ENCODE measurements at regions not wholly inside any gene's neighbourhood (a gene's known extent, or its start where the extent isn't known, plus 50 kb on each side); places are given as distances from the start of the nearest gene placed in this dataset.

DNA sequence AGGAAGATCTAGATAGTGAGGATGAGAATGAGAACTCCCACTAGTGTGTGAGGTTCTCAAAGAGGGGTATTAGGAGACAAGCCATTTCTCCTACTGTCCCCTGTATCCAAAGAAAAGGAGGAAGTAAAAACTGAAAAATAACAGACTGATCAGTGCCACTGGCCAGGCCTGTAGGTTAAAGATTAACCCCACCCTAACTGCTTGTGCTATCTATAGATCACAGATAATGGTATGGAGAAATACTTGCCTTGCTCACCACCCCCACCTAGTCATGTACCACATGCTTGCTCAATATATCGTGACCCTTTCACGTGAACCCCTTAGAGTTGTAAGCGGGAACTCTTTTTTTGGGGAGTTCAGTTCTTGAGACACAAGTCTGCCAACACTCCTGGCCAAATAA, 519.7 kb upstream of the FRG2C start:
- Histone ChIP-seq H3K36me3 (ENCODE audit: control insufficient read depth, insufficient read depth, low read length) (no peaks in the 10 kb centered on the region), H3K79me1 (ENCODE audit: low read depth in 1 of 2, low read length in 2 of 2) (no peaks in the 10 kb centered on the region), H3K9me3 (ENCODE audit: control insufficient read depth, insufficient read depth, low read length) (no peaks in the 10 kb centered on the region), H2AK9ac (replicated peaks; ENCODE audit: low read depth, low read length, poor library complexity) (no peak overlapping the region), H2BK15ac (ENCODE audit: low read depth, low read length) (no peak overlapping the region), H2AK5ac (ENCODE audit: low read depth, low read length) (no peak overlapping the region), H4K91ac (ENCODE audit: insufficient read depth, low read depth, low read length) (no peak overlapping the region), H2BK5ac (ENCODE audit: low read depth, low read length, poor library complexity, severe bottlenecking) (no peak overlapping the region), H3K18ac (ENCODE audit: low read depth, low read length) (no peak overlapping the region), H3K56ac (ENCODE audit: extremely low read depth, insufficient read depth, low read length) (no peak overlapping the region), H3K27me3 (ENCODE audit: control insufficient read depth, insufficient read depth, low read length) (no peaks in the 10 kb centered on the region), H3K23ac (ENCODE audit: low read depth, low read length) (no peak overlapping the region), H2BK20ac (ENCODE audit: low read depth, low read length) (no peak overlapping the region), H2AFZ (replicated peaks; ENCODE audit: low read length, poor library complexity) (no peak overlapping the region), H3K4me1 (ENCODE audit: control insufficient read depth, insufficient read depth, low read length) (no peaks in the 10 kb centered on the region), H4K20me1 (ENCODE audit: insufficient read depth, low read length) (no peaks in the 10 kb centered on the region), H3K4ac (ENCODE audit: low read depth, low read length) (no peak overlapping the region), H4K5ac (ENCODE audit: low read depth, low read length) (no peak overlapping the region), H3K9ac (ENCODE audit: low read depth, low read length) (no peak overlapping the region), H3K14ac (replicated peaks; ENCODE audit: low read depth, low read length) (no peak overlapping the region), H3K9me1 (ENCODE audit: insufficient read depth, low read length) (no peaks in the 10 kb centered on the region), H3K4me2 (ENCODE audit: low read depth, low read length) (no peak overlapping the region), H2BK120ac (ENCODE audit: low read depth, low read length) (no peak overlapping the region), H4K8ac (ENCODE audit: low read depth in 2 of 2, low read length in 2 of 2) (no peak overlapping the region), H3K27ac (ENCODE audit: insufficient read depth, low read length) (no peak overlapping the region), H3K4me3 (ENCODE audit: insufficient read depth, low read depth, low read length) (no peak overlapping the region)
- DNase-seq, result no peak
- in situ Hi-C loops (cut with MboI; ENCODE audit: low sequenced_read_pairs), result no loop called here
- intact Hi-C loops (cut with micrococcal nuclease), result no loop called here
- POLR2A ChIA-PET (ENCODE audit: unreplicated experiment), result no interaction called here
- BruUV-seq (replicated peaks), result no TSS peak
- TF ChIP-seq MXI1 (IDR thresholded peaks at IDR 0.05; ENCODE audit: borderline replicate concordance, low read depth, low read length), result no peak
- TF ChIP-seq CHD1 (IDR thresholded peaks at IDR 0.05; ENCODE audit: low read depth, low read length), result no peak
- no peak for TF ChIP-seq SMC3 (IDR thresholded peaks at IDR 0.05; ENCODE audit: low read depth, low read length)
- TF ChIP-seq, protein P1, sequence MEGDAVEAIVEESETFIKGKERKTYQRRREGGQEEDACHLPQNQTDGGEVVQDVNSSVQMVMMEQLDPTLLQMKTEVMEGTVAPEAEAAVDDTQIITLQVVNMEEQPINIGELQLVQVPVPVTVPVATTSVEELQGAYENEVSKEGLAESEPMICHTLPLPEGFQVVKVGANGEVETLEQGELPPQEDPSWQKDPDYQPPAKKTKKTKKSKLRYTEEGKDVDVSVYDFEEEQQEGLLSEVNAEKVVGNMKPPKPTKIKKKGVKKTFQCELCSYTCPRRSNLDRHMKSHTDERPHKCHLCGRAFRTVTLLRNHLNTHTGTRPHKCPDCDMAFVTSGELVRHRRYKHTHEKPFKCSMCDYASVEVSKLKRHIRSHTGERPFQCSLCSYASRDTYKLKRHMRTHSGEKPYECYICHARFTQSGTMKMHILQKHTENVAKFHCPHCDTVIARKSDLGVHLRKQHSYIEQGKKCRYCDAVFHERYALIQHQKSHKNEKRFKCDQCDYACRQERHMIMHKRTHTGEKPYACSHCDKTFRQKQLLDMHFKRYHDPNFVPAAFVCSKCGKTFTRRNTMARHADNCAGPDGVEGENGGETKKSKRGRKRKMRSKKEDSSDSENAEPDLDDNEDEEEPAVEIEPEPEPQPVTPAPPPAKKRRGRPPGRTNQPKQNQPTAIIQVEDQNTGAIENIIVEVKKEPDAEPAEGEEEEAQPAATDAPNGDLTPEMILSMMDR (conservative IDR thresholded peaks at IDR 0.05; ENCODE audit: low read depth, low read length), result no peak
- no peak for TF ChIP-seq CEBPB (IDR thresholded peaks at IDR 0.05; ENCODE audit: low read depth, low read length)
- TF ChIP-seq MAZ (IDR thresholded peaks at IDR 0.05; ENCODE audit: borderline replicate concordance, low read depth, low read length), result no peak
- no peak for TF ChIP-seq RAD21 (IDR thresholded peaks at IDR 0.05; ENCODE audit: low read length)
- TF ChIP-seq POLR2A (IDR thresholded peaks at IDR 0.05; ENCODE audit: low read depth, low read length), result no peak
- no peak for TF ChIP-seq RFX5 (IDR thresholded peaks at IDR 0.05; ENCODE audit: low read depth, low read length)
- TF ChIP-seq NFE2L2 (IDR thresholded peaks at IDR 0.05; ENCODE audit: low read depth, low read length), result no peak
- TF ChIP-seq, protein P2, sequence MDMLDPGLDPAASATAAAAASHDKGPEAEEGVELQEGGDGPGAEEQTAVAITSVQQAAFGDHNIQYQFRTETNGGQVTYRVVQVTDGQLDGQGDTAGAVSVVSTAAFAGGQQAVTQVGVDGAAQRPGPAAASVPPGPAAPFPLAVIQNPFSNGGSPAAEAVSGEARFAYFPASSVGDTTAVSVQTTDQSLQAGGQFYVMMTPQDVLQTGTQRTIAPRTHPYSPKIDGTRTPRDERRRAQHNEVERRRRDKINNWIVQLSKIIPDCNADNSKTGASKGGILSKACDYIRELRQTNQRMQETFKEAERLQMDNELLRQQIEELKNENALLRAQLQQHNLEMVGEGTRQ (IDR thresholded peaks at IDR 0.05; ENCODE audit: low read depth, low read length), result no peak
- TF ChIP-seq BHLHE40 (IDR thresholded peaks at IDR 0.05; ENCODE audit: low read depth, low read length), result no peak
- no peak for TF ChIP-seq ELK1 (IDR thresholded peaks at IDR 0.05; ENCODE audit: borderline replicate concordance, low read depth, low read length)
- no peak for TF ChIP-seq RCOR1 (IDR thresholded peaks at IDR 0.05; ENCODE audit: insufficient replicate concordance, low read length)
- TF ChIP-seq MAFK (IDR thresholded peaks at IDR 0.05; ENCODE audit: low read depth, low read length), result no peak
- no peak for ATAC-seq (ENCODE audit: low read depth)
- dilution Hi-C loops (cut with HindIII; ENCODE audit: low sequenced_read_pairs, unreplicated experiment), result no loop called here
- WGBS, 2 experiments (ENCODE audit: extremely low coverage in 2 of 2, insufficient read length in 1 of 2), result no CpG with 5 or more reads among the region's 3 CpGs
- CTCF ChIA-PET, result no interaction called here

Data from IMR-90 (cell line).